ENCODE measurements at regions not wholly inside any gene's neighbourhood (a gene's known extent, or its start where the extent isn't known, plus 50 kb on each side); places are given as distances from the start of the nearest gene placed in this dataset.

- DNase-seq, result no peak
Observed at GRCh38 chr3:86711634-86712033, 279.3 kb downstream of the VGLL3 start.

DNA sequence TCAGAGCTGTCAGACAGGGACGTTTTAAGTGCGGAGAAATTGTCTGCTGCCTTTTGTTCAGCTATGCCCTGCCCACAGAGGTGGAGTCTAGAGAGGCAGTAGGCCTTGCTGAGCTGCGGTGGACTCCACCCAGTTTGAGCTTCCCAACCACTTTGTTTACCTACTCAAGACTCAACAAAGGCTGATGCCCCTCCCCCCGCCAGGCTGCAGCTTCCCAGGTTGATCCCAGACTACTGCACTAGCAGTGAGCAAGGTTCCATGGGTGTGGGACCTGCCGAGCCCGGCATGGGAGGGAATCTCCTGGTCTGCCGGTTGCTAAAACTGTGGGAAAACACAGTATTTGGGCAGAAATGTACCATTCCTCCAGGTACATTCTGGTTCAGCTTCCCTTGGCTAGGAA lies 282.1 kb downstream of the VGLL3 start:
- DNase-seq, result no peak

GRCh38 chr3:86702381-86702958 lies 288.5 kb downstream of the VGLL3 start:
- DNase-seq, result no peak

DNA sequence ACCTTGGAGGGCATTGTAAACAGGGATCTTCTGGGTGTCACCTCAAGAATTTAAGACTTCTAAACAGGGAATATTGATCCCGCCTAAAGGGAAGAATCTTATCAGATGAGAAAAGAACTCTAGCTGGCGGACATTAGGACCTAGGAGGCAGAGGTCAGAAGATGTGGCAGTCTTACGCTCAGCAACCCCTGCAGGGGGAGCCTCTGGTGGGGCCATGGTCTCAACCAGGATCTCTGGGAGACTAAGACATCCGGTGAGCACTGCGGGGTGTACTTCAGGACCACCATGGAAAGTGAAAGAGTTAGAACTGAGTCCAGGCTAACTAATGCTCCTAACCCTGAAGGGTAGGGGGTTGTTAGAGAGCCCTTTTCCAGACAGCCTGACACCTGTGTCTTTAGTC lies 295.2 kb downstream of the VGLL3 start:
- DNase-seq, result no peak

DNA sequence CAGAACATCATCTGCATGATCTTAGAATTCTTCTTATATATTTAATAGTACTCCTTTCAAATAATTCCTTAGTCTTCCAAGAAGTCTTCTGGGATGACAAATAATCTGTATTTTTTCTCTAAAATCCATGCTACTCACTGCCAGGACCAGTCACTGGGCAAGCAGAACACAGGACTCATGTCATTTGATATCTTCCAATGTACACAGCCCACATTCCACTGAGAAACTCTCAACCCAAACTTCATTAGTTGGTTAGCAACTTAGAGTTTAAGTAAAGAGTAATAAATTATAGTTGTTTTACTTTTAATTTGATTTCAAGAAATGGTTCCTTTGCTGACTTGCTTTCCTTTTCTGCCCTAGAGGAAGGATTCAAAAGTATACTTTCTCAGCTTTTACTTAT lies 317.0 kb downstream of the VGLL3 start:
- DNase-seq, result no peak

- no peak for DNase-seq
Observed at GRCh38 chr3:86661817-86662216, 329.1 kb downstream of the VGLL3 start.

- peak; percentile 61 for DNase-seq
Observed at GRCh38 chr3:86658876-86659275, 332.1 kb downstream of the VGLL3 start.

GRCh38 chr3:86654806-86655460 lies 336.0 kb downstream of the VGLL3 start:
- no peak for DNase-seq

GRCh38 chr3:86653661-86654205 lies 337.2 kb downstream of the VGLL3 start:
- DNase-seq, result no peak

- peak; percentile 95 for DNase-seq
Observed at GRCh38 chr3:86648087-86648486, 342.9 kb downstream of the VGLL3 start.

- peak; percentile 41 for DNase-seq
Observed at GRCh38 chr3:86645756-86646155, 345.2 kb downstream of the VGLL3 start.

DNA sequence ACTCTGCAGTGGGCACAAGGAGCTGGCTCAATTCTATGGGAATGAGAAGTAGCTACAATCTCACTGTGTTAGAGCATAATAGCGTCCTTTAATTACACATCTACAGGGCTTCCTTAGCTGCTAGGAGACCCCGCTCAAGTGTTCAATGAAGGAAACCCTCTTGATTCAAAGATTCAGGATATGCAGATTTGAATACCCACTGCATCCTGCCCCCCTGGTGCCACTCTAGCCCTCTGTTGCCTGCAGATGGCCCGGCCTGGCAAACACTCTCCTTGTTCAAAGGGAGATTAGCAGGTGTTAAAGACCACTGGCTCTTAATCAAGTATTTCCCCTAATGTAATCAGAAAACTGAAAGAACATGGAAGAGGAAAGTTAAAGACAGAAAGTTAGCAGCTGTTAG lies 356.6 kb downstream of the VGLL3 start:
- peak; percentile 94 for DNase-seq

DNA sequence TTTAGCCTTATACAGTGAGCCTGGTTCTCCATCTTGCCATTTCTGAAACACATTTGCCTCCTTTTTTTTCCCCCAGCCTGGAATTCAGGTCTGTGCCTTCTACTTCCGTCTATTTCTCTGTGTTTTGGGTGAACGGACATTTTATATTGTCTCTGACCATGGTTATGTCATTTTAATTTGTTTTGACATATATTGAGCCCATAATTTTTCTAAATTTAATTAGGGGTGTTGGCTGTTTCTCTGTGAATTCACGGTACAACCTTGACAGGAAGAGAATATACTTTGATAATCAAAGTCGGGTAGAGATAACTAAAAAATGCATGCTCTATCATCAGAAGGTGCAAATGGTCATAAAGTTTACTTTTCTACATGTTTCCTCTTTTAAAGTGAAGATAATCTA lies 361.4 kb downstream of the VGLL3 start:
- no peak for DNase-seq

DNA sequence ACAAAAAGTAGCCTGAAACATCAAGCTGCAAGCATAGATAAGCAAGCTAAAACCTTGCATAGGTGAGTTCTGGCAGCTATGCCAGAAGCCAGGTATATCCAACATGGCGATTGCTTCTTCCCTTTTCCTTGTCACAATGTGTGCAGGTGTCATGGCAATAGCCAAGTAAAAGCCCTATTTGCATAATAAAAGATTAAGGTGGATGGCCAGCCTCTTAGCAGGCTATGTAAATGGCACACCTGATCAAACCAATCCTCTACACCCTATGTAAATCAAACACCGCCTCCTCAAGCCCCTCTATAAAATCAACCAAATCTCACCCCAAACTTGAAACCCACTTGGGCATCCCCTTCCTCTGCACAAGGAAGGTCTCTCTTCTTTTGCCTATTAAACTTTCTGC lies 366.8 kb downstream of the VGLL3 start:
- no peak for DNase-seq

GRCh38 chr3:86618706-86619105 lies 372.2 kb downstream of the VGLL3 start:
- DNase-seq, result no peak

DNA sequence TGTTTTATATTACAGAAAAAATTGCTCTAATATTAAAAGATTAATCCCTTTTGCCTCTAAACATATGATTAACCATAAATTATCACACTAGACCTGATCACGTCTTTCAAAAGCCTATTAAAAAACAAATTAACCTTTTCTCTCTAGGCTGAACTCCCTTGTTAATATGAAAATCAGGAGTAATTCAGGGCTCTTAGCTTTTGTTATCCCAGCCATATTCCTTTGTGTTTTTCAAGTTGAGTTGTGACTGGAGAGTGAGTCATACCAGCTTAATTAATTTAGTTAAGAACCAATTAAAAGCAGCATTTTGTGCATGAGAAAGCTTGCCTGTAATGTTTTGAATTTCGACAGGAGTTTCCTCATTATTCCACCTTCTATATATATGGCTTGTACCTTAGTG lies 385.8 kb downstream of the VGLL3 start:
- no peak for DNase-seq

DNA sequence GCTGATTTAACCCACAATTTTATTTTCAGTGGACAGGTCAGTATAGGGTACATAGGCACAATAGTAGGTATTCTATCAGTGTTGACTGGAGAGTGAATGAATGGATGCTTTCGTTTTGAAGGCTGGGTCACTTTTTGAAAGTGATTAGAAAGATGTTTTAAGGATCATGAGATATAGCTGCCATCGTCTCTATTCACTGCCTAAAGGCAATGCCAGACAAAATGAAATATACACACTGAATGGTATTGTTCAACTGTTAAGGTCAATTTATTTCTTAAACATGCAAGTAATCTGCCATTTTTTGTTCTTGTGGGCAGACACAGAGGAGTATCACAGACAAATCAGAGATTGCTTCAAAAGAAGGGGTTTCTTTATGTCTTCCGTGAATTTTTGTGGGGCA lies 395.3 kb downstream of the VGLL3 start:
- DNase-seq, result no peak

DNA sequence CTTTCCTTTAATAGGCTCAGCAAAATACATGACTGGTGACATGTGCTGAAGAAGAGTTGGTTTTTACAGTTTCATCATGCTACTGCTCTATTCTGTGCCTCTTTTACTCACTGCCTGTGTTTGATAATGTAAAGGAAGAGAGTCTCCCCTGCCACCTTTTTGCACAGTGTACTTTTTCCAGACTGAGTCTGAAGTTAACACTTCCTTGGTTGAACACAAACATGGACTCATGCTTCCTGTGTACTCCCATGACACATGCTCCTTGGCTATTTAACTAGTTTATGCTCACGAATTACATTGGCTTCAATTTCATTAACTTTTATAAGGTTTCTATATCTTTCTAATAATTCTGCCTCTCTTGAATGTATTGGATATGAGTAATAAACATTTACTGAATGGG lies 396.1 kb downstream of the VGLL3 start:
- DNase-seq, result no peak

GRCh38 chr3:86578071-86578470 lies 412.9 kb downstream of the VGLL3 start:
- no peak for DNase-seq

GRCh38 chr3:86563400-86563970 lies 427.5 kb downstream of the VGLL3 start:
- peak; percentile 32 for DNase-seq

DNA sequence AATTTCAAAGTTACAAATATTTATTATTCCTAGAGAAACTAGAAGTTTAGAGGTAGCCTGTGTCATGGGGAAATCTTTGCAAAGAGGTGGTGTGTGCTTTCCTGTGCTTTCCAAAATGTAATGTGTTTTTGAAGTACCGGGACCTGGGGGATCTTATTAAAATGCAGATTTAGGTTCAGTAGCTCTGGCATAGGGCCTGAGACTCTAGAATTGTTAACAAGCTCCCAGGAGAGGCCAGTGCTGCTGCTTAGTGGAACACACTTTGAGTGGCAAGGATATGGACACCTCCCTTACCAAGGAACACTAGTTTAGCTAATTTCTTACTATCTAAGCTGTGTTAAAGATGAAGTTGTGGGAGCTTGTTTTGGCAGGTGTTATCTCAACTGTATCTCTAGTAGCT lies 428.9 kb downstream of the VGLL3 start:
- DNase-seq, result no peak

- DNase-seq, result no peak
Observed at GRCh38 chr3:86561215-86561614, 429.7 kb downstream of the VGLL3 start.

GRCh38 chr3:86554383-86554782 lies 436.6 kb downstream of the VGLL3 start:
- no peak for DNase-seq

DNA sequence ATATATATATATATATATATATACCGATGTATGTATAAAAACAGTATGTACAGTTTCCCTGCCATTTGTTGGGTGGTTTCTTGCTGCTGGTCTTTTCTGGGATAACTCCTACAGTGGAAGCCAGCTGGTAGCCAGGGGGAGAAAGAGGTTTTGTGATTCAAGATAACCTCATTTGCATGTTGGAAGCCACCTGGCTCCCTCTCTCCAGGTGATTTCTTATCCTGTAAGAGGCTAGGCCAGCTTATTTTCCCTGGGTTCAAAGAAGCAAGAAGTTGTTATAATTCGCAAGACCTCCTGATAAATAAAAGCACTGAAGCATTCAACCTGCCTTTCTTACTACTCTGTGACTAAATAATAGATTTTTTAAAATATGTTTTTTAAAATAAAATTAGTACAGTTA lies 443.3 kb downstream of the VGLL3 start:
- no peak for DNase-seq

DNA sequence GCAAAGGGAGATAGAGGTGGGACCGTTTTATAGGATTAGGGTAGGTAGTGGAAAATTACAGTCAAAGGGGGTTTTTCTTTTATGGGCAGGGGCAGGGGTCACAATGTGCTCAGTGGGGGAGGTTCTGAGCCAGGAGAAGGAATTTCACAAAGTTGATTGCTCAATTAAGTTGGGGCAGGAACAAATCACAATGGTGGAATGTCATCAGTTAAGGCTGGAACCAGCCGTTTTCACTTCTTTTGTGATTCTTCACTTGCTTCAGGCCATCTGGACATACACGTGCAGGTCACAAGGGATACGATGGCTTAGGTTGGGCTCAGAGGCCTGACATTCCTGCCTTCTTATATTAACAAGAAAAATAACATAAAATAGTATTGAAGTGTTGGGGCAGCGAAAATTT lies 453.8 kb downstream of the VGLL3 start:
- DNase-seq, result no peak

Data from NCI-H524 treated with DMSO at 0.1 percent for 48 hours (cell line).